ENCODE measurements at regions not wholly inside any gene's neighbourhood (a gene's known extent, or its start where the extent isn't known, plus 50 kb on each side); places are given as distances from the start of the nearest gene placed in this dataset.
A peak's percentile ranks its signal among the peaks of the same experiment; 100 is the strongest.
"Not testable (repeated sequence)": the region's sequence is repeated elsewhere in the genome, so short reads cannot be mapped to it uniquely, and the experiment has no call there.

GRCh38 chr3:137854533-137855261 is 90.6 kb downstream of the SOX14 start:
- no peak overlapping the region for H3K27ac ChIP-seq
- no peaks in the 10 kb centered on the region for H3K36me3 ChIP-seq
- intact Hi-C loops (cut with DNase I): no loop called here
- no peak for DNase-seq
- WGBS, 2 donors: 39 to 52% methylated on average over 4 of the region's 4 CpGs
- FAIRE-seq: no peak
- H3K9me3 ChIP-seq: no peaks in the 10 kb centered on the region
- no peaks in the 10 kb centered on the region for H3K27me3 ChIP-seq
- no peak overlapping the region for H3K4me3 ChIP-seq
- TF ChIP-seq CTCF (IDR thresholded peaks at IDR 0.05): no peak
- ATAC-seq: no peak
- H3K4me1 ChIP-seq: no peaks in the 10 kb centered on the region

- ATAC-seq: no peak
- intact Hi-C loops (cut with DNase I): no loop called here
These were observed 101.9 kb downstream of the SOX14 start for GRCh38 chr3:137866001-137866400.

GRCh38 chr3:137866933-137867332 is 102.8 kb downstream of the SOX14 start:
- Histone ChIP-seq H3K4me3 (no peak overlapping the region), H3K4me1 (no peaks in the 10 kb centered on the region), H3K36me3 (no peaks in the 10 kb centered on the region), H3K27ac (no peak overlapping the region), H3K9me3 (no peaks in the 10 kb centered on the region), H3K27me3 (no peaks in the 10 kb centered on the region)
- intact Hi-C loops (cut with DNase I): no loop called here
- FAIRE-seq (no peak), ATAC-seq (no peak), DNase-seq (no peak)
- TF ChIP-seq CTCF (IDR thresholded peaks at IDR 0.05): no peak
- WGBS, 2 donors: 65 to 76% methylated on average over 4 of the region's 4 CpGs

More at GRCh38 chr3:137866001-137866400, 101.9 kb downstream of the SOX14 start:
- no peak for FAIRE-seq
- Histone ChIP-seq H3K27ac (no peak overlapping the region), H3K36me3 (no peaks in the 10 kb centered on the region), H3K4me3 (no peak overlapping the region), H3K9me3 (no peaks in the 10 kb centered on the region), H3K4me1 (no peaks in the 10 kb centered on the region), H3K27me3 (no peaks in the 10 kb centered on the region)
- 57 to 62% methylated on average over 2 of the region's 2 CpGs for WGBS, 2 donors
- no peak for DNase-seq
- no peak for TF ChIP-seq CTCF (IDR thresholded peaks at IDR 0.05)

GRCh38 chr3:137867611-137868010 is 103.5 kb downstream of the SOX14 start:
- FAIRE-seq: no peak
- Histone ChIP-seq H3K9me3 (no peaks in the 10 kb centered on the region), H3K27me3 (no peaks in the 10 kb centered on the region), H3K27ac (no peak overlapping the region), H3K4me1 (no peaks in the 10 kb centered on the region), H3K36me3 (no peaks in the 10 kb centered on the region), H3K4me3 (no peak overlapping the region)
- ATAC-seq: no peak
- no peak for DNase-seq
- no peak for TF ChIP-seq CTCF (IDR thresholded peaks at IDR 0.05)
- intact Hi-C loops (cut with DNase I): no loop called here
- 79 to 83% methylated on average over 2 of the region's 2 CpGs for WGBS, 2 donors

- ATAC-seq (no peak), DNase-seq (no peak), FAIRE-seq (no peak)
- H3K27ac ChIP-seq: no peak overlapping the region
- intact Hi-C loops (cut with DNase I): no loop called here
- no peaks in the 10 kb centered on the region for H3K27me3 ChIP-seq
- H3K36me3 ChIP-seq: no peaks in the 10 kb centered on the region
- TF ChIP-seq CTCF (IDR thresholded peaks at IDR 0.05): no peak
- 65 to 71% methylated on average over 5 of the region's 5 CpGs for WGBS, 2 donors
- H3K9me3 ChIP-seq: no peaks in the 10 kb centered on the region
- H3K4me1 ChIP-seq: no peaks in the 10 kb centered on the region
- no peak overlapping the region for H3K4me3 ChIP-seq
These were observed 104.9 kb downstream of the SOX14 start for GRCh38 chr3:137869022-137869421.

- H3K27me3 ChIP-seq; H3K27ac ChIP-seq; H3K4me1 ChIP-seq; H3K4me3 ChIP-seq; H3K36me3 ChIP-seq; H3K9me3 ChIP-seq; intact Hi-C loops (cut with DNase I); ATAC-seq; FAIRE-seq: not testable (repeated sequence)
- peak in 1 of 6 donors; percentile 57 for DNase-seq
- whole genome bisulfite sequencing, 2 donors: 86 to 93% methylated on average over 25 of the region's 25 CpGs
These were observed 108.5 kb downstream of the SOX14 start for GRCh38 chr3:137872589-137872988.

GRCh38 chr3:137896842-137897241 is 113.1 kb upstream of the CLDN18 start:
- H3K9me3 ChIP-seq; H3K4me1 ChIP-seq; FAIRE-seq; H3K27me3 ChIP-seq; ATAC-seq; H3K36me3 ChIP-seq; H3K27ac ChIP-seq; H3K4me3 ChIP-seq; intact Hi-C loops (cut with DNase I): not testable (repeated sequence)
- 60 to 74% methylated on average over 6 of the region's 6 CpGs for WGBS, 2 donors
- peak in 1 of 6 donors; percentile 16 for DNase-seq

Data from pancreas (tissue), 10 donors.